WTC11 (cell line): ENCODE measurements at regions not wholly inside any gene's neighbourhood (a gene's known extent, or its start where the extent isn't known, plus 50 kb on each side); places are given as distances from the start of the nearest gene placed in this dataset.

Experiments used
- CREB1 ChIP-seq: sonication (generic); formaldehyde crosslinking; IDR thresholded peaks from 2 replicates; pipeline ENCODE4 v1.8.0; 2023; ENCODE audit warnings: mild to moderate bottlenecking, missing genetic modification reagents
- NR3C1 ChIP-seq: sonication (generic); formaldehyde crosslinking; conservative IDR thresholded peaks from 2 replicates; pipeline ENCODE4 v1.8.1; 2023; ENCODE audit warnings: low read depth, mild to moderate bottlenecking, missing genetic modification reagents
- SP1 ChIP-seq: sonication (generic); formaldehyde crosslinking; conservative IDR thresholded peaks from 2 replicates; pipeline ENCODE4 v1.8.1; 2022; ENCODE audit warnings: missing genetic modification reagents
- ZBTB21 ChIP-seq: sonication (generic); formaldehyde crosslinking; IDR thresholded peaks from 2 replicates; pipeline ENCODE4 v1.8.1; 2023; ENCODE audit warnings: mild to moderate bottlenecking, missing genetic modification reagents, borderline replicate concordance
- ZNF232 ChIP-seq: sonication (generic); formaldehyde crosslinking; IDR thresholded peaks from 2 replicates; pipeline ENCODE4 v1.8.0; 2022; ENCODE audit warnings: mild to moderate bottlenecking, missing genetic modification reagents
- TF ChIP-seq, protein P1 (sequence below): sonication (generic); formaldehyde crosslinking; IDR thresholded peaks from 2 replicates; pipeline ENCODE4 v1.8.1; 2022; ENCODE audit warnings: mild to moderate bottlenecking, moderate library complexity, missing genetic modification reagents
- TF ChIP-seq, protein P2 (sequence below): sonication (generic); formaldehyde crosslinking; IDR thresholded peaks from 2 replicates; pipeline ENCODE4 v1.8.1; 2023; ENCODE audit warnings: mild to moderate bottlenecking, missing genetic modification reagents
- TF ChIP-seq, protein P3 (sequence below): fragments of 200-600 bp; IDR thresholded peaks from 2 replicates; pipeline ENCODE4 v1.8.0; 2022; ENCODE audit warnings: antibody characterized with exemption
- TF ChIP-seq, protein P4 (sequence below): sonication (generic); formaldehyde crosslinking; conservative IDR thresholded peaks from 2 replicates; pipeline ENCODE4 v1.8.1; 2022; ENCODE audit warnings: mild to moderate bottlenecking, missing genetic modification reagents
- TF ChIP-seq, protein P5 (sequence below): sonication (generic); formaldehyde crosslinking; IDR thresholded peaks from 2 replicates; pipeline ENCODE4 v1.8.1; 2023; ENCODE audit warnings: mild to moderate bottlenecking, moderate library complexity, missing genetic modification reagents

DNA sequence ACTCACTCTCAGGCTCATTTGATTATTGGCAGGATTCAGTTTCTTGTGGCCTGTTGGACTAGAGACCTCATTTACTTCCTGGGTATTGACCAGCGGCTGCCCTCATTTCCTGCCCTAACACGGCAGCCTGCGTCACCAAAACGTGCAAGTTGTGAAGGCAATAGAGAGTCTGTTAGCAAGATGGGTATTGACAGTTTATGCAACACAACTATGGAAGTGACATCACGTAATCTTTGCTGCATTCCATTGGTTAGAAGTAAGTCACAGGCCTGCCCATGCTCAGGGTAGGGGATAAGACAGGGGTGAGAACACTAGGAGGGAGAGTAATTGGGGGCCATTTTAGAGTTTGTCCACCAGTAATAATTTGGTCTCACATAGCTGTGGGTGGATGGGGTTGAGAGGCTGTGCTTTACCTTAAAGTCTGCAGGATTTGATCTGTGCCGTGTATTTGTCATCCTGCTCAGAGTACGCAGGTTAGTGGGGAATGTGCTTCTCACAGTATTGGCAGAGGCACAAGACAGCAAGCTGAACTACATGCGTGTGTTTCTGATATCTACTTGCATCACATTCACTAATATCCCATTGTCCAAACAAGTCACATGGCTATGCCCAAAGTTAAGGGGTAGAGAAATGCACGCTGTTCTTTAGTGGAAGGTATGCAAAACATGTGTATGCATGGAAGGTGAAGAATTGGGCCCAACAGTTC is 83.3 kb downstream of the EDEM1 start:
- TF ChIP-seq ZBTB21 (CRISPR knock-in tag) = no peak
- no peak for TF ChIP-seq SP1
- no peak for TF ChIP-seq CREB1 (CRISPR knock-in tag)
- TF ChIP-seq, protein P1, sequence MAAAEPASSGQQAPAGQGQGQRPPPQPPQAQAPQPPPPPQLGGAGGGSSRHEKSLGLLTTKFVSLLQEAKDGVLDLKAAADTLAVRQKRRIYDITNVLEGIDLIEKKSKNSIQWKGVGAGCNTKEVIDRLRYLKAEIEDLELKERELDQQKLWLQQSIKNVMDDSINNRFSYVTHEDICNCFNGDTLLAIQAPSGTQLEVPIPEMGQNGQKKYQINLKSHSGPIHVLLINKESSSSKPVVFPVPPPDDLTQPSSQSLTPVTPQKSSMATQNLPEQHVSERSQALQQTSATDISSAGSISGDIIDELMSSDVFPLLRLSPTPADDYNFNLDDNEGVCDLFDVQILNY (CRISPR knock-in tag) = no peak
- TF ChIP-seq, protein P2, sequence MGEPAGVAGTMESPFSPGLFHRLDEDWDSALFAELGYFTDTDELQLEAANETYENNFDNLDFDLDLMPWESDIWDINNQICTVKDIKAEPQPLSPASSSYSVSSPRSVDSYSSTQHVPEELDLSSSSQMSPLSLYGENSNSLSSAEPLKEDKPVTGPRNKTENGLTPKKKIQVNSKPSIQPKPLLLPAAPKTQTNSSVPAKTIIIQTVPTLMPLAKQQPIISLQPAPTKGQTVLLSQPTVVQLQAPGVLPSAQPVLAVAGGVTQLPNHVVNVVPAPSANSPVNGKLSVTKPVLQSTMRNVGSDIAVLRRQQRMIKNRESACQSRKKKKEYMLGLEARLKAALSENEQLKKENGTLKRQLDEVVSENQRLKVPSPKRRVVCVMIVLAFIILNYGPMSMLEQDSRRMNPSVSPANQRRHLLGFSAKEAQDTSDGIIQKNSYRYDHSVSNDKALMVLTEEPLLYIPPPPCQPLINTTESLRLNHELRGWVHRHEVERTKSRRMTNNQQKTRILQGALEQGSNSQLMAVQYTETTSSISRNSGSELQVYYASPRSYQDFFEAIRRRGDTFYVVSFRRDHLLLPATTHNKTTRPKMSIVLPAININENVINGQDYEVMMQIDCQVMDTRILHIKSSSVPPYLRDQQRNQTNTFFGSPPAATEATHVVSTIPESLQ (CRISPR knock-in tag) = no peak
- TF ChIP-seq, protein P3, sequence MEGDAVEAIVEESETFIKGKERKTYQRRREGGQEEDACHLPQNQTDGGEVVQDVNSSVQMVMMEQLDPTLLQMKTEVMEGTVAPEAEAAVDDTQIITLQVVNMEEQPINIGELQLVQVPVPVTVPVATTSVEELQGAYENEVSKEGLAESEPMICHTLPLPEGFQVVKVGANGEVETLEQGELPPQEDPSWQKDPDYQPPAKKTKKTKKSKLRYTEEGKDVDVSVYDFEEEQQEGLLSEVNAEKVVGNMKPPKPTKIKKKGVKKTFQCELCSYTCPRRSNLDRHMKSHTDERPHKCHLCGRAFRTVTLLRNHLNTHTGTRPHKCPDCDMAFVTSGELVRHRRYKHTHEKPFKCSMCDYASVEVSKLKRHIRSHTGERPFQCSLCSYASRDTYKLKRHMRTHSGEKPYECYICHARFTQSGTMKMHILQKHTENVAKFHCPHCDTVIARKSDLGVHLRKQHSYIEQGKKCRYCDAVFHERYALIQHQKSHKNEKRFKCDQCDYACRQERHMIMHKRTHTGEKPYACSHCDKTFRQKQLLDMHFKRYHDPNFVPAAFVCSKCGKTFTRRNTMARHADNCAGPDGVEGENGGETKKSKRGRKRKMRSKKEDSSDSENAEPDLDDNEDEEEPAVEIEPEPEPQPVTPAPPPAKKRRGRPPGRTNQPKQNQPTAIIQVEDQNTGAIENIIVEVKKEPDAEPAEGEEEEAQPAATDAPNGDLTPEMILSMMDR = no peak
- no peak for TF ChIP-seq ZNF232
- TF ChIP-seq NR3C1 (CRISPR knock-in tag) = no peak
- TF ChIP-seq, protein P4, sequence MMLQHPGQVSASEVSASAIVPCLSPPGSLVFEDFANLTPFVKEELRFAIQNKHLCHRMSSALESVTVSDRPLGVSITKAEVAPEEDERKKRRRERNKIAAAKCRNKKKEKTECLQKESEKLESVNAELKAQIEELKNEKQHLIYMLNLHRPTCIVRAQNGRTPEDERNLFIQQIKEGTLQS = no peak
- TF ChIP-seq, protein P5, sequence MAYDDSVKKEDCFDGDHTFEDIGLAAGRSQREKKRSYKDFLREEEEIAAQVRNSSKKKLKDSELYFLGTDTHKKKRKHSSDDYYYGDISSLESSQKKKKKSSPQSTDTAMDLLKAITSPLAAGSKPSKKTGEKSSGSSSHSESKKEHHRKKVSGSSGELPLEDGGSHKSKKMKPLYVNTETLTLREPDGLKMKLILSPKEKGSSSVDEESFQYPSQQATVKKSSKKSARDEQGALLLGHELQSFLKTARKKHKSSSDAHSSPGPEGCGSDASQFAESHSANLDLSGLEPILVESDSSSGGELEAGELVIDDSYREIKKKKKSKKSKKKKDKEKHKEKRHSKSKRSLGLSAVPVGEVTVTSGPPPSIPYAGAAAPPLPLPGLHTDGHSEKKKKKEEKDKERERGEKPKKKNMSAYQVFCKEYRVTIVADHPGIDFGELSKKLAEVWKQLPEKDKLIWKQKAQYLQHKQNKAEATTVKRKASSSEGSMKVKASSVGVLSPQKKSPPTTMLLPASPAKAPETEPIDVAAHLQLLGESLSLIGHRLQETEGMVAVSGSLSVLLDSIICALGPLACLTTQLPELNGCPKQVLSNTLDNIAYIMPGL (CRISPR knock-in tag) = no peak
